ENCODE measurements at regions not wholly inside any gene's neighbourhood (a gene's known extent, or its start where the extent isn't known, plus 50 kb on each side); places are given as distances from the start of the nearest gene placed in this dataset.

GRCh38 chr4:184939978-184940377 lies 78.3 kb upstream of the HELT start:
- no peak for TF ChIP-seq SIN3A (IDR thresholded peaks at IDR 0.05; ENCODE audit: borderline replicate concordance, insufficient read depth, low read length)
- no peak for TF ChIP-seq FOXP2 (optimal IDR thresholded peaks at IDR 0.05; ENCODE audit: borderline replicate concordance, extremely low read depth, extremely low read length, insufficient read depth)
- TF ChIP-seq POLR2AphosphoS5 (IDR thresholded peaks at IDR 0.05; ENCODE audit: low read depth, low read length) = no peak

GRCh38 chr4:184940500-184940899 lies 77.8 kb upstream of the HELT start:
- TF ChIP-seq SIN3A (IDR thresholded peaks at IDR 0.05; ENCODE audit: borderline replicate concordance, insufficient read depth, low read length) = no peak
- no peak for TF ChIP-seq TAF1 (IDR thresholded peaks at IDR 0.05; ENCODE audit: borderline replicate concordance, insufficient read depth, low read length)
- TF ChIP-seq FOXP2 (optimal IDR thresholded peaks at IDR 0.05; ENCODE audit: borderline replicate concordance, extremely low read depth, extremely low read length, insufficient read depth) = no peak
- TF ChIP-seq, protein P1, sequence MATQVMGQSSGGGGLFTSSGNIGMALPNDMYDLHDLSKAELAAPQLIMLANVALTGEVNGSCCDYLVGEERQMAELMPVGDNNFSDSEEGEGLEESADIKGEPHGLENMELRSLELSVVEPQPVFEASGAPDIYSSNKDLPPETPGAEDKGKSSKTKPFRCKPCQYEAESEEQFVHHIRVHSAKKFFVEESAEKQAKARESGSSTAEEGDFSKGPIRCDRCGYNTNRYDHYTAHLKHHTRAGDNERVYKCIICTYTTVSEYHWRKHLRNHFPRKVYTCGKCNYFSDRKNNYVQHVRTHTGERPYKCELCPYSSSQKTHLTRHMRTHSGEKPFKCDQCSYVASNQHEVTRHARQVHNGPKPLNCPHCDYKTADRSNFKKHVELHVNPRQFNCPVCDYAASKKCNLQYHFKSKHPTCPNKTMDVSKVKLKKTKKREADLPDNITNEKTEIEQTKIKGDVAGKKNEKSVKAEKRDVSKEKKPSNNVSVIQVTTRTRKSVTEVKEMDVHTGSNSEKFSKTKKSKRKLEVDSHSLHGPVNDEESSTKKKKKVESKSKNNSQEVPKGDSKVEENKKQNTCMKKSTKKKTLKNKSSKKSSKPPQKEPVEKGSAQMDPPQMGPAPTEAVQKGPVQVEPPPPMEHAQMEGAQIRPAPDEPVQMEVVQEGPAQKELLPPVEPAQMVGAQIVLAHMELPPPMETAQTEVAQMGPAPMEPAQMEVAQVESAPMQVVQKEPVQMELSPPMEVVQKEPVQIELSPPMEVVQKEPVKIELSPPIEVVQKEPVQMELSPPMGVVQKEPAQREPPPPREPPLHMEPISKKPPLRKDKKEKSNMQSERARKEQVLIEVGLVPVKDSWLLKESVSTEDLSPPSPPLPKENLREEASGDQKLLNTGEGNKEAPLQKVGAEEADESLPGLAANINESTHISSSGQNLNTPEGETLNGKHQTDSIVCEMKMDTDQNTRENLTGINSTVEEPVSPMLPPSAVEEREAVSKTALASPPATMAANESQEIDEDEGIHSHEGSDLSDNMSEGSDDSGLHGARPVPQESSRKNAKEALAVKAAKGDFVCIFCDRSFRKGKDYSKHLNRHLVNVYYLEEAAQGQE (IDR thresholded peaks at IDR 0.05; ENCODE audit: insufficient read depth in 1 of 2, low read depth in 2 of 2, low read length in 2 of 2) = no peak
- no peak for TF ChIP-seq POLR2AphosphoS5 (IDR thresholded peaks at IDR 0.05; ENCODE audit: low read depth, low read length)

DNA sequence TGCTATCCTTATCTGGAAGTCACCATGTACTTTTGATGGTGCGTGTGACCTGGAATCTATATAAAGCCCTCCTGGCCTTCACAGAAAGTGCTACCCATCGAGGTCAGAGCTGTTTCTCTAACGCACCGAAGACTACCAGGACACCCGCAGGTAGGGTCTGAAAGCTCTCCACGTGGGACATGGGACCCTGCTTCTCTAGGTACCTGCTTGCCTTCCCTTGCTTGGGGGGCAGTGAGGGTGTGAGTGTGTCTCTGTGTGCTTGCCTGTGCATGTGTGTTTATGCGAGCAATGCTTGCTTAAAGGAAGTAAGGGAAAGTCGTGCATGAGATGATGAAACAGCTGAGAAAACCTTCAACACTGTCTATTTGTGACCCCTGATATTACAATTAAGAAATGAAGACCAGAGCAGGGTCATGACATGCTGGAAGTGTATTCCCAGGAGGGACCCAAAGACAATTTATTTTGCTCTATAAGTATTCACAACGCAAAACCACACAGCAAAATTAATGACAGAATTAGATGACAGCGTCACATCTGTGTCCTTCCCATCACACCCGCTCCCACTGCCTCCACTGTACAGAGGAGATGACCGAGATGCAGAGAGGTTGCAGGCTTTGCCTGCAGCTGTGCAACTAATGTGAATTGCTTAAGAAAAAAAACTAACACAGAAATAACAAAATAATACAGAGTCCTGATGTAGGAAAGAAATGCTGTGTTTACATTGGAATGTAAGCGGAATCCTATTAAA lies 76.4 kb upstream of the HELT start:
- TF ChIP-seq TAF1 (IDR thresholded peaks at IDR 0.05; ENCODE audit: borderline replicate concordance, insufficient read depth, low read length) = no peak

DNA sequence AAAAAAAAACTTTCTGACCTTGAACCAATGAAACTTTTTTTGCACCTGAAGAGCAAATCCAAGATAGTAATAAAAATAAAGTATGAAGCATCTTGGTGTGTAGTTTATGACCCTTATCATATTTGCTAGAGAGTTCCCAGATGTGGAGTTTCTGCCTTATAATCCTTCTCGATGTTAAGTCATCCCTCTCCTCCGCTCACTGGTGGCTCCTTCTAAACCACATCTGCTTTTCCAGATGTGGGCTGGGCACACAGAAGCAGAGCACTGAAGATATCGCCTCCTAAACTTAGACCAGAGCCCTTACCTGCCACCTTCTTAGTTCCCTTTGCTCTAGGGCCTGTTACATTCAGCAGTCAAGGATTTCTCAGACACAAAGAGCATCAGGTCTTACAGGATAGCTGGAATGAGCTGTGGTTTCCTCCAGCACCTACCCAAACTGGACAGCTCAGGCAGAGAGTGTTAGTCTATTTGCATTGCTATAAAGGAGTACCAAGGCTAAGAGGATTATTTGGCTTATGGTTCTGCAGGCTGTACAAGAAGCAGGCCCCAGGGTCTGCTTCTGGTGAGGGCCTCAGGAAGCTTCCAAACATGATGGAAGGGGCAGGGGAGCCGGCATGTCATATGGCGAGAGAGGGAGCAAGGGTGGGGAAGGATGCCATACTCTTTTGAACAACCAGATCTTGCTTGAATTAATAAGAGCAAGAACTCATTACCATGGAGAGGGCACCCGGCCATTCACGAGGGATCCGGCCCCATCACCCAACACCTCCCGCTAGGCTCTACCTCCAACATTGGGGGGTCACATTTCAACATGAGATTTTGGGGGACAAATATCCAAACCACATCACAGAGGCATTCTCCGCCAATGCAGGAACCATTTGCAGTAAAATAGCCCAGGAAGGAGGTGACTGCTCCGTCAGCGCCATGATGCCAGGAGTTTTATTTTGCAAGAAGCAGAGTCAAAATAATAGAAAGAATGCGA lies 75.6 kb upstream of the HELT start:
- no peak for TF ChIP-seq SIN3A (IDR thresholded peaks at IDR 0.05; ENCODE audit: borderline replicate concordance, insufficient read depth, low read length)
- TF ChIP-seq, protein P1 (IDR thresholded peaks at IDR 0.05; ENCODE audit: insufficient read depth in 1 of 2, low read depth in 2 of 2, low read length in 2 of 2) = peak in 1 of 2 experiments; percentile 80; a peak in 2 of 4 replicates

DNA sequence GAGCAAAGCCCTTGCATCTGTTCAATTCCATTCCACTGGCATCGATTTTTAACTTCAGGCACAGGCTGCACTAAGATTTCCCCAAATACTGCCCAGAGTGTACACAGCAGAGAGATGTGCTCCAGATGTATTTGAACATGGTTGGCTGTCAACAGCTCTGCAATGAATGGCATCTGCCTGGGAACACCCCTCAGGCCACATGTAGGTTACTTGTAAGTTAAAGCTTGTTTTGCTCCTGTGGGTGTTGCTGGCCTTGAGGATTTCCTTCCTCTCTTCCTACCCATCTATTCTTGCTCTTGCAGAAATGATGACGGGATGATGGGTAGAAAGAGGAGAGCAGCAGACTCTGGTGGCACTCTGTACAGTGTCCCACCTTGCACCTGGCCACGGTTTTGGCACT lies 69.3 kb upstream of the HELT start:
- no peak for TF ChIP-seq POLR2AphosphoS5 (IDR thresholded peaks at IDR 0.05; ENCODE audit: low read depth, low read length)
- TF ChIP-seq, protein P1 (IDR thresholded peaks at IDR 0.05; ENCODE audit: insufficient read depth in 1 of 2, low read depth in 2 of 2, low read length in 2 of 2) = no peak

- no peak for TF ChIP-seq TAF1 (IDR thresholded peaks at IDR 0.05; ENCODE audit: borderline replicate concordance, insufficient read depth, low read length)
- TF ChIP-seq, protein P1 (IDR thresholded peaks at IDR 0.05; ENCODE audit: insufficient read depth in 1 of 2, low read depth in 2 of 2, low read length in 2 of 2) = no peak
Observed at GRCh38 chr4:184950117-184950830, 68.0 kb upstream of the HELT start.
